WTC11 (cell line): ENCODE measurements at regions not wholly inside any gene's neighbourhood (a gene's known extent, or its start where the extent isn't known, plus 50 kb on each side); places are given as distances from the start of the nearest gene placed in this dataset.

Experiments used
- ATAC-seq: fragments of 200-7000 bp; cut with Tn5 transposase; 2 replicates; pipeline ENCODE4 v1.10.0; 2021; ENCODE audit warnings: mild to moderate bottlenecking, moderate library complexity
- CTCF ChIA-PET: fragments of 300-600 bp; sonication (Branson Sonifier 250); formaldehyde crosslinking; loops from one replicate; lab custom pipeline; 2021; ENCODE audit warnings: antibody characterized with exemption; lab: Charles Lee
- POLR2A ChIA-PET: fragments of 350-600 bp; sonication (Branson Sonifier 250); formaldehyde crosslinking; loops from one replicate; lab custom pipeline; 2021; ENCODE audit warnings: antibody characterized with exemption; lab: Charles Lee
- DNase-seq: peaks from one replicate; pipeline ENCODE4 v3.0.0; 2021; ENCODE audit warnings: low spot score
- H3K27ac Mint-ChIP-seq: 2 replicates; pipeline ENCODE4 v1.8.0; 2021; ENCODE audit warnings: mixed read lengths
- H3K27me3 Mint-ChIP-seq: 2 replicates; pipeline ENCODE4 v1.8.0; 2021; ENCODE audit warnings: low read depth, mild to moderate bottlenecking, moderate library complexity, mixed read lengths
- H3K36me3 Mint-ChIP-seq: 2 replicates; pipeline ENCODE4 v1.8.0; 2021; ENCODE audit warnings: mixed read lengths
- H3K4me1 Mint-ChIP-seq: 2 replicates; pipeline ENCODE4 v1.8.0; 2022; ENCODE audit warnings: mixed read lengths
- H3K4me3 Mint-ChIP-seq: 2 replicates; pipeline ENCODE4 v1.8.0; 2021; ENCODE audit warnings: mild to moderate bottlenecking, moderate library complexity, mixed read lengths
- H3K9me3 Mint-ChIP-seq: 2 replicates; pipeline ENCODE4 v1.8.0; 2021; ENCODE audit warnings: mixed read lengths
- CBFB ChIP-seq: sonication (generic); formaldehyde crosslinking; IDR thresholded peaks from 2 replicates; pipeline ENCODE4 v1.8.1; 2022; ENCODE audit warnings: mild to moderate bottlenecking, low read depth, missing genetic modification reagents
- CREM ChIP-seq: sonication (generic); formaldehyde crosslinking; IDR thresholded peaks from 2 replicates; pipeline ENCODE4 v1.8.1; 2022; ENCODE audit warnings: mild to moderate bottlenecking, missing genetic modification reagents, moderate library complexity
- ELF4 ChIP-seq: sonication (generic); formaldehyde crosslinking; IDR thresholded peaks from 2 replicates; pipeline ENCODE4 v1.8.1; 2022; ENCODE audit warnings: low read depth, mild to moderate bottlenecking, moderate library complexity, missing genetic modification reagents
- FOXP1 ChIP-seq: sonication (generic); formaldehyde crosslinking; IDR thresholded peaks from 2 replicates; pipeline ENCODE4 v1.8.0; 2022; ENCODE audit warnings: missing genetic modification reagents, mild to moderate bottlenecking, moderate library complexity, borderline replicate concordance
- GRHL2 ChIP-seq: fragments of 250-450 bp; sonication (Bioruptor Pico); IDR thresholded peaks from 2 replicates; pipeline ENCODE4 v1.8.0; 2022; ENCODE audit warnings: mild to moderate bottlenecking, moderate library complexity; ENCODE audit not compliant: insufficient replicate concordance, severe bottlenecking
- GTF2I ChIP-seq: fragments of 250-450 bp; sonication (Bioruptor Pico); conservative IDR thresholded peaks from 2 replicates; pipeline ENCODE4 v1.4.0; 2021; ENCODE audit warnings: mild to moderate bottlenecking
- HMGA2 ChIP-seq: fragments of 250-450 bp; sonication (Bioruptor Pico); IDR thresholded peaks from 2 replicates; pipeline ENCODE4 v1.4.0; 2021; ENCODE audit warnings: mild to moderate bottlenecking, moderate library complexity
- JUN ChIP-seq: sonication (generic); formaldehyde crosslinking; IDR thresholded peaks from 2 replicates; pipeline ENCODE4 v1.8.0; 2023; ENCODE audit warnings: mild to moderate bottlenecking, missing genetic modification reagents
- KAT7 ChIP-seq: sonication (generic); formaldehyde crosslinking; IDR thresholded peaks from 2 replicates; pipeline ENCODE4 v1.8.1; 2023; ENCODE audit warnings: missing genetic modification reagents, mild to moderate bottlenecking, borderline replicate concordance
- RELA ChIP-seq: sonication (generic); formaldehyde crosslinking; IDR thresholded peaks from 2 replicates; pipeline ENCODE4 v1.8.1; 2022; ENCODE audit warnings: missing genetic modification reagents, mild to moderate bottlenecking, borderline replicate concordance
- SMAD4 ChIP-seq: sonication (generic); formaldehyde crosslinking; IDR thresholded peaks from 2 replicates; pipeline ENCODE4 v1.8.0; 2022; ENCODE audit warnings: mild to moderate bottlenecking, missing genetic modification reagents
- ZBTB21 ChIP-seq: sonication (generic); formaldehyde crosslinking; IDR thresholded peaks from 2 replicates; pipeline ENCODE4 v1.8.1; 2023; ENCODE audit warnings: mild to moderate bottlenecking, missing genetic modification reagents, borderline replicate concordance
- ZNF121 ChIP-seq: sonication (generic); formaldehyde crosslinking; IDR thresholded peaks from 2 replicates; pipeline ENCODE4 v1.8.0; 2023; ENCODE audit warnings: missing genetic modification reagents
- ZNF232 ChIP-seq: sonication (generic); formaldehyde crosslinking; IDR thresholded peaks from 2 replicates; pipeline ENCODE4 v1.8.0; 2022; ENCODE audit warnings: mild to moderate bottlenecking, missing genetic modification reagents
- ZNF263 ChIP-seq: sonication (generic); formaldehyde crosslinking; IDR thresholded peaks from 2 replicates; pipeline ENCODE4 v1.8.1; 2022; ENCODE audit warnings: low read depth, mild to moderate bottlenecking, moderate library complexity, missing genetic modification reagents
- ZNF416 ChIP-seq: fragments of 250-450 bp; sonication (Bioruptor Pico); IDR thresholded peaks from 2 replicates; pipeline ENCODE4 v1.9.0; 2021; ENCODE audit warnings: mild to moderate bottlenecking, inconsistent platforms
- ZNF423 ChIP-seq: fragments of 250-450 bp; sonication (Bioruptor Pico); IDR thresholded peaks from 2 replicates; pipeline ENCODE4 v2.1.2; 2022; ENCODE audit warnings: mild to moderate bottlenecking, moderate library complexity
- TF ChIP-seq, protein P1 (sequence below): sonication (generic); formaldehyde crosslinking; conservative IDR thresholded peaks from 2 replicates; pipeline ENCODE4 v1.8.1; 2022; ENCODE audit warnings: mild to moderate bottlenecking, missing genetic modification reagents
- TF ChIP-seq, protein P2 (sequence below): sonication (generic); formaldehyde crosslinking; IDR thresholded peaks from 2 replicates; pipeline ENCODE4 v1.8.1; 2022; ENCODE audit warnings: mild to moderate bottlenecking, moderate library complexity, missing genetic modification reagents
- TF ChIP-seq, protein P3 (sequence below): fragments of 250-450 bp; sonication (Bioruptor Pico); IDR thresholded peaks from 2 replicates; pipeline ENCODE4 v1.9.0; 2021; ENCODE audit warnings: mild to moderate bottlenecking
- TF ChIP-seq, protein P4 (sequence below): sonication (generic); formaldehyde crosslinking; IDR thresholded peaks from 2 replicates; pipeline ENCODE4 v1.8.1; 2023; ENCODE audit warnings: mild to moderate bottlenecking, missing genetic modification reagents, moderate library complexity
- TF ChIP-seq, protein P5 (sequence below): sonication (generic); formaldehyde crosslinking; IDR thresholded peaks from 2 replicates; pipeline ENCODE4 v1.8.1; 2023; ENCODE audit warnings: mild to moderate bottlenecking, moderate library complexity, missing genetic modification reagents
- TF ChIP-seq, protein P6 (sequence below): sonication (generic); formaldehyde crosslinking; IDR thresholded peaks from 2 replicates; pipeline ENCODE4 v1.8.0; 2022; ENCODE audit warnings: mild to moderate bottlenecking, missing genetic modification reagents

DNA sequence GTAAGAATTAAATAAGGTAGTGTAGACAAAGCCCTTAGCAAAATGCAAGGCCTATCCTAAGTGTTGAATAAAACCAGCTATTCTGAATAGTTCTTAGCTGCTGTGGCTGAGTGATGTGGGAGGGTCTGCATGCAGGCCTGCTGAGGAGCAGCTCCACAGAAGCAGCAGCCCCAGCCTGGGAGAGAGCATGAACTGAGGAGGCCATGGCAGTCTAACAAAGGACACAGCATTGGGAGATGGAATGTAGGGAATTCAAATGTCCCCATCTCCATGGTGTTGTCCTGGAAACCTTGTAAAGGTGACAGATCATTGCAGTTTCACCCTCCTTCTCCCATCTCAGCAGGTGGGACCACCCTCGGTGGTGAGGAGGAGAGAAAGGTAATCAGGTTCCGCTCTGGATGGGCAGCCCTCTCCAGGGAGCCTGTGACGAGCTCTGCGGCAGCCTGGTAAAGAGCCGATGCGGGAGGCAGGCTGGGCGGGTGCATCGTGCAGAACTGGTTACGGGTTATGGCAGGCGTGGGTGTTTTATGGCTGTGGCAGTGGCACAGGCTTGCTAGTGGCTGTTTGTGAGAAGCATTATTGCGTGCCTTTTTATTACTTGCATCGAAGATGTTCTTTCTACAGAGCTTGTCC lies 199.9 kb upstream of the GLRA1 start:
- H3K27ac Mint-ChIP-seq = no peak overlapping the region
- H3K9me3 Mint-ChIP-seq = no peaks in the 10 kb centered on the region
- no peaks in the 10 kb centered on the region for H3K27me3 Mint-ChIP-seq
- POLR2A ChIA-PET = no interaction called here
- H3K36me3 Mint-ChIP-seq = no peaks in the 10 kb centered on the region
- H3K4me3 Mint-ChIP-seq = no peak overlapping the region
- peak; percentile 93 for ATAC-seq
- peak; percentile 17 for DNase-seq
- CTCF ChIA-PET = interaction anchor here (0.9 to 1.4 kb wide), 3 partner anchors 18 to 299 kb away, joined by 4 to 8 read pairs (median 4); no protein-coding TSS in a partner anchor
- peaks cover 17% of the 10 kb centered on the region for H3K4me1 Mint-ChIP-seq
- TF ChIP-seq ZNF121 (no peak), ZNF423 (CRISPR knock-in tag) (peak; percentile 60; the same call in 1 of the 2 replicates)

DNA sequence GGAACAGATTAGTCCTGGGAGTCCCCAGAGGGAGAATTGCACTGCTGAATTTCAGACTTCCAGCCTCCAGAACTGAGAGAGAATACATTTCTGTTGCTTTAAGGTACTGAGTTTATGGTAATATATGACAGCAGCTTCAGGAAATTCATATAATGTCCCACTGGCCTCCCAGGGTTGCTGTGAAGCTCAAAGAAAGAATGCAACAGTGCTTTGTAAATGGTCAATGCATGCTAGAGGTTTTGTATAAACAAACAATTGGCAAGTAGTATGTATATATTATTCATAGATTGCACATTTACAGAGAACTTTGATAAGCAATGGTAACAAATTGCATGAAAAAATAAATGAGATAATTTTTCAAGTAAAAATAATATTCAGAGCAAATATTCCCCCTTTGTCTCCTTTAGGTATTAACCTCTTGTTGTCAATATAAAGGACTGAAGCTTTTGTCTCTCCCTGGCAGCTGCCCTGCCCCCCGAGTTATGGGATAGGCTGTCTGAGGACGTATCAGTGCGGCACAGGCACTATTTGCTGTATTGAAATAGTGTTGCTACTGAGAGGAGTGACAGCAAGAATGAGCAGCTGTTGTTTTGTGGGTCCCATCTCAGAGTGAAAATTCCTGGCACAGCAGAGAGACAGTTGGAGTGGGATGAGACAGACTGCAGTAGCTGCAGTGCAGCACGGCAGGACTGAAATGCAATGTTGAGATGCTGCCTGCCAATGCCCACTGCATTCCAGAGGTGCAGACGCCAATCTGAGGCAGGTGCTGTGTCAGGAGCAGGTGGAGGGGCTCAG lies 194.2 kb upstream of the GLRA1 start:
- H3K27ac Mint-ChIP-seq = no peak overlapping the region
- no peak for ATAC-seq
- peaks cover 6% of the 10 kb centered on the region; the same call in 1 of the 2 replicates for H3K9me3 Mint-ChIP-seq
- no peak overlapping the region for H3K4me3 Mint-ChIP-seq
- no peak for DNase-seq
- TF ChIP-seq, protein P1, sequence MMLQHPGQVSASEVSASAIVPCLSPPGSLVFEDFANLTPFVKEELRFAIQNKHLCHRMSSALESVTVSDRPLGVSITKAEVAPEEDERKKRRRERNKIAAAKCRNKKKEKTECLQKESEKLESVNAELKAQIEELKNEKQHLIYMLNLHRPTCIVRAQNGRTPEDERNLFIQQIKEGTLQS (CRISPR knock-in tag) = no peak
- no peak for TF ChIP-seq JUN (CRISPR knock-in tag)
- TF ChIP-seq GRHL2 = no peak
- no peak for TF ChIP-seq ELF4
- TF ChIP-seq ZNF416 (CRISPR knock-in tag) = no peak
- TF ChIP-seq, protein P2, sequence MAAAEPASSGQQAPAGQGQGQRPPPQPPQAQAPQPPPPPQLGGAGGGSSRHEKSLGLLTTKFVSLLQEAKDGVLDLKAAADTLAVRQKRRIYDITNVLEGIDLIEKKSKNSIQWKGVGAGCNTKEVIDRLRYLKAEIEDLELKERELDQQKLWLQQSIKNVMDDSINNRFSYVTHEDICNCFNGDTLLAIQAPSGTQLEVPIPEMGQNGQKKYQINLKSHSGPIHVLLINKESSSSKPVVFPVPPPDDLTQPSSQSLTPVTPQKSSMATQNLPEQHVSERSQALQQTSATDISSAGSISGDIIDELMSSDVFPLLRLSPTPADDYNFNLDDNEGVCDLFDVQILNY (CRISPR knock-in tag) = no peak
- TF ChIP-seq HMGA2 (CRISPR knock-in tag) = no peak
- no peak for TF ChIP-seq ZBTB21
- TF ChIP-seq, protein P3, sequence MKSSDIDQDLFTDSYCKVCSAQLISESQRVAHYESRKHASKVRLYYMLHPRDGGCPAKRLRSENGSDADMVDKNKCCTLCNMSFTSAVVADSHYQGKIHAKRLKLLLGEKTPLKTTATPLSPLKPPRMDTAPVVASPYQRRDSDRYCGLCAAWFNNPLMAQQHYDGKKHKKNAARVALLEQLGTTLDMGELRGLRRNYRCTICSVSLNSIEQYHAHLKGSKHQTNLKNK = no peak
- no peak for TF ChIP-seq RELA (CRISPR knock-in tag)
- no peak for TF ChIP-seq CBFB (CRISPR knock-in tag)
- no peak for TF ChIP-seq KAT7 (CRISPR knock-in tag)
- no peak for TF ChIP-seq GTF2I
- TF ChIP-seq, protein P4, sequence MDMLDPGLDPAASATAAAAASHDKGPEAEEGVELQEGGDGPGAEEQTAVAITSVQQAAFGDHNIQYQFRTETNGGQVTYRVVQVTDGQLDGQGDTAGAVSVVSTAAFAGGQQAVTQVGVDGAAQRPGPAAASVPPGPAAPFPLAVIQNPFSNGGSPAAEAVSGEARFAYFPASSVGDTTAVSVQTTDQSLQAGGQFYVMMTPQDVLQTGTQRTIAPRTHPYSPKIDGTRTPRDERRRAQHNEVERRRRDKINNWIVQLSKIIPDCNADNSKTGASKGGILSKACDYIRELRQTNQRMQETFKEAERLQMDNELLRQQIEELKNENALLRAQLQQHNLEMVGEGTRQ = no peak
- no peak for TF ChIP-seq ZNF232 (CRISPR knock-in tag)
- H3K4me1 Mint-ChIP-seq = peaks cover 6% of the 10 kb centered on the region
- H3K36me3 Mint-ChIP-seq = no peaks in the 10 kb centered on the region
- ChIA-PET CTCF (no interaction called here), POLR2A (no interaction called here)
- no peaks in the 10 kb centered on the region; the same call in 1 of the 2 replicates for H3K27me3 Mint-ChIP-seq

DNA sequence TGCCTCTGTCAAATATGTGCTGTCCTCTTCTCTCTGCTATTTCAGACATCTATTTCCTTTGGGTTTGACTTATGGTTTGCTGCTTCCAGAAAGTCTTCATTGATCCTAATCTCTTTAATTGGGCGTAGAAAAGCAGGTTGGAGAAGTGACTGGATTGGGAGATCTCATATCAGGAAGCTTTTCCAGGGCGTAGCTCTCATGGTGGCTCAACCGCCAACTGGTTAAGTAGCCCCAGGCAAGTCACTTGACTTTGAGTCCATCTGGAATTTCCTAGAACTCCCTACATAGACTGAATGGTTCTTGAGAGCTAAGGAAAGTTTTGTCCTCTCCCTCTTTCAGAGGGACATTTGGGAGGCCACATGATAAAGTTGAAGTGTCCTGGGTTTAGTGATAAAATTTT lies 192.3 kb upstream of the GLRA1 start:
- Mint-ChIP-seq H3K27me3 (no peaks in the 10 kb centered on the region; the same call in 1 of the 2 replicates), H3K27ac (no peak overlapping the region), H3K4me1 (no peaks in the 10 kb centered on the region), H3K4me3 (no peak overlapping the region), H3K36me3 (no peaks in the 10 kb centered on the region), H3K9me3 (peaks cover 6% of the 10 kb centered on the region; the same call in 1 of the 2 replicates)
- ChIA-PET POLR2A (no interaction called here), CTCF (no interaction called here)
- DNase-seq (no peak), ATAC-seq (no peak)
- TF ChIP-seq SMAD4 (CRISPR knock-in tag) = no peak
- TF ChIP-seq ZNF263 (CRISPR knock-in tag) = no peak
- TF ChIP-seq, protein P5, sequence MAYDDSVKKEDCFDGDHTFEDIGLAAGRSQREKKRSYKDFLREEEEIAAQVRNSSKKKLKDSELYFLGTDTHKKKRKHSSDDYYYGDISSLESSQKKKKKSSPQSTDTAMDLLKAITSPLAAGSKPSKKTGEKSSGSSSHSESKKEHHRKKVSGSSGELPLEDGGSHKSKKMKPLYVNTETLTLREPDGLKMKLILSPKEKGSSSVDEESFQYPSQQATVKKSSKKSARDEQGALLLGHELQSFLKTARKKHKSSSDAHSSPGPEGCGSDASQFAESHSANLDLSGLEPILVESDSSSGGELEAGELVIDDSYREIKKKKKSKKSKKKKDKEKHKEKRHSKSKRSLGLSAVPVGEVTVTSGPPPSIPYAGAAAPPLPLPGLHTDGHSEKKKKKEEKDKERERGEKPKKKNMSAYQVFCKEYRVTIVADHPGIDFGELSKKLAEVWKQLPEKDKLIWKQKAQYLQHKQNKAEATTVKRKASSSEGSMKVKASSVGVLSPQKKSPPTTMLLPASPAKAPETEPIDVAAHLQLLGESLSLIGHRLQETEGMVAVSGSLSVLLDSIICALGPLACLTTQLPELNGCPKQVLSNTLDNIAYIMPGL (CRISPR knock-in tag) = no peak
- TF ChIP-seq, protein P6, sequence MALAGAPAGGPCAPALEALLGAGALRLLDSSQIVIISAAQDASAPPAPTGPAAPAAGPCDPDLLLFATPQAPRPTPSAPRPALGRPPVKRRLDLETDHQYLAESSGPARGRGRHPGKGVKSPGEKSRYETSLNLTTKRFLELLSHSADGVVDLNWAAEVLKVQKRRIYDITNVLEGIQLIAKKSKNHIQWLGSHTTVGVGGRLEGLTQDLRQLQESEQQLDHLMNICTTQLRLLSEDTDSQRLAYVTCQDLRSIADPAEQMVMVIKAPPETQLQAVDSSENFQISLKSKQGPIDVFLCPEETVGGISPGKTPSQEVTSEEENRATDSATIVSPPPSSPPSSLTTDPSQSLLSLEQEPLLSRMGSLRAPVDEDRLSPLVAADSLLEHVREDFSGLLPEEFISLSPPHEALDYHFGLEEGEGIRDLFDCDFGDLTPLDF (CRISPR knock-in tag) = no peak
- TF ChIP-seq FOXP1 (CRISPR knock-in tag) = no peak
- TF ChIP-seq CREM (CRISPR knock-in tag) = no peak
